GM06990 (cell line): ENCODE measurements at regions not wholly inside any gene's neighbourhood (a gene's known extent, or its start where the extent isn't known, plus 50 kb on each side); places are given as distances from the start of the nearest gene placed in this dataset.

ENCODE experiments used
- DNase-seq: peaks from one replicate; pipeline ENCODE4 v3.0.0-alpha.2; 2011; ENCODE audit not compliant: insufficient read length; ENCODE audit errors: extremely low read depth
- H3K27me3 ChIP-seq: replicated peaks from 2 replicates; pipeline ENCODE4 v1.6.0; 2011; ENCODE audit warnings: low read length; ENCODE audit not compliant: control insufficient read depth, insufficient read depth
- H3K36me3 ChIP-seq: 2 replicates; pipeline ENCODE4 v1.5.1; 2011; ENCODE audit warnings: low read length; ENCODE audit not compliant: control insufficient read depth, insufficient read depth
- H3K4me3 ChIP-seq: replicated peaks from 2 replicates; pipeline ENCODE4 v1.5.1; 2011; ENCODE audit warnings: low read depth, mild to moderate bottlenecking, control low read depth, low read length
- CTCF ChIP-seq: IDR thresholded peaks from 2 replicates; pipeline ENCODE4 v1.5.1; 2011; ENCODE audit warnings: low read length, control low read depth, mild to moderate bottlenecking, inconsistent platforms; ENCODE audit not compliant: insufficient read depth, poor library complexity, severe bottlenecking

GRCh38 chr14:53531156-53531555 is 378.0 kb upstream of the DDHD1 start:
- Histone ChIP-seq H3K27me3 (no peaks in the 10 kb centered on the region), H3K4me3 (no peak overlapping the region), H3K36me3 (no peaks in the 10 kb centered on the region)
- no peak for TF ChIP-seq CTCF
- DNase-seq: no peak

GRCh38 chr14:53529519-53529918 is 376.4 kb upstream of the DDHD1 start:
- no peak for DNase-seq
- no peak for TF ChIP-seq CTCF
- Histone ChIP-seq H3K4me3 (no peak overlapping the region), H3K36me3 (no peaks in the 10 kb centered on the region), H3K27me3 (no peaks in the 10 kb centered on the region)

- no peak for DNase-seq
- H3K4me3 ChIP-seq: no peak overlapping the region
- H3K36me3 ChIP-seq: no peaks in the 10 kb centered on the region
- TF ChIP-seq CTCF: no peak
- no peaks in the 10 kb centered on the region for H3K27me3 ChIP-seq
These were observed 375.1 kb upstream of the DDHD1 start for GRCh38 chr14:53528185-53528671.

DNA sequence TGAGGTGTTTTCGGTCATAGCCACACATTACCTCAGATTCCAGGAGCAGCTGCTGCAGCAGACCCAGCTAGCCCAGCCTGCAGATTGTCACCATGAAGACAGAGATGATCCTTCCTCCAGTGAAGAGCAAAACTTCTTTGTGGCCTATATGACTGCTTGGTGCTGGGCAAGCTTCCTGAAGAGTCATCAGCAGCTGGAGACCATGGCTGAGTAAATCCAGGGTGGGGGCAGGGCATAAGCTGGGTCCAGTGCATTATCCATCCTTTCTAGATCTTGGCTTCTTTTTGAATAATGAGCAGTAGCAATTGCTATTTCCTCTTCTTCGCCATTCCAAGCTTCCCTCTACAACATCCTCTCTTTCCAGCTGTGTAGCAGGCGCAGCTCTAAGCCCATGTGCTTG is 373.1 kb upstream of the DDHD1 start:
- TF ChIP-seq CTCF: no peak
- H3K4me3 ChIP-seq: no peak overlapping the region
- no peak for DNase-seq

GRCh38 chr14:53525608-53526007 is 372.5 kb upstream of the DDHD1 start:
- Histone ChIP-seq H3K4me3 (no peak overlapping the region), H3K27me3 (no peaks in the 10 kb centered on the region), H3K36me3 (no peaks in the 10 kb centered on the region)
- no peak for DNase-seq
- no peak for TF ChIP-seq CTCF

More for the DNA sequence above, 373.1 kb upstream of the DDHD1 start:
- Histone ChIP-seq H3K27me3 (no peaks in the 10 kb centered on the region), H3K36me3 (no peaks in the 10 kb centered on the region)

- no peak overlapping the region for H3K4me3 ChIP-seq
- no peak for DNase-seq
- no peaks in the 10 kb centered on the region for H3K27me3 ChIP-seq
- TF ChIP-seq CTCF: no peak
- no peaks in the 10 kb centered on the region for H3K36me3 ChIP-seq
These were observed 371.3 kb upstream of the DDHD1 start for GRCh38 chr14:53524391-53524790.
